ENCODE measurements at regions not wholly inside any gene's neighbourhood (a gene's known extent, or its start where the extent isn't known, plus 50 kb on each side); places are given as distances from the start of the nearest gene placed in this dataset.

DNA sequence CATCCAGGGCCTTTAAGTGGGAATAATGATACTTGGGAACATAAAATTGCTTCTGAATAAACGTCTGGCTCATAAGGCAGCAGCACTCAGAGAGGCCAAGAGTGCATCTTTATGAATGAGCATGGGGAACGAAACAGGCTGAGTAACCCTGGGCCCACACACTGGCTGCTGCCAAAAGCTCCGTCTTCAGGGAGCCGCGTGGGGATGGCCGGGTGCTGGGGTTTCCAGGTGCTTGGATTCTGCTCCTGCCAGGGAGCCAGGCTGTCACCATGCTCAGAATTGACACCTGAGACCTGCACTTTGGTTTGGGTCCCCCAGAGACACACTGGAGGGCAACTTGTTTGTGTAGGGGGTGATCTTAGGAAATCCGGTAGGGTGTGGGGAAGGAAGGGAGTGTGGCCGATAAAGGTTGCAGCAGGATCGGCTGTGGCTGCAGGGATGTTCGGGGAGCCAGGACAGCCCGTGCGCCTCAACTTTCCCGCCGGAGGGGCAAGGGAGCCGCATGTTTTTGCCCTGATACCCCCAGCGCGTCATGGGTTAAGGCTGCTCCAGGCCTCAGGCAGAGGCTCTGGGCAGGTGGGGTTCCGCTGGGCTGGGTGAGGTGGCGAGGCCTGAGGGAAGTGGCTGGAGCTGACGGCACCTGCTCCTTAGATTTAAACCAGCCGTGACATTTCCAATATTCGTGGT lies 101.8 kb downstream of the YTHDF1 start:
- TF ChIP-seq CTCF (IDR thresholded peaks at IDR 0.05) (no peak), EP300 (IDR thresholded peaks at IDR 0.05) (no peak), POLR2A (IDR thresholded peaks at IDR 0.05; ENCODE audit: low read depth) (no peak), POLR2AphosphoS5 (IDR thresholded peaks at IDR 0.05) (no peak)
- Histone ChIP-seq H3K27ac (replicated peaks in 1 of 4) (no peak overlapping the region), H3K4me1 (no peaks in the 10 kb centered on the region), H3K4me3 (no peak overlapping the region), H3K36me3 (no peaks in the 10 kb centered on the region), H3K27me3 (peaks cover 0 to 63% (median 5%) of the 10 kb centered on the region in 4 donors), H3K9me3 (peaks cover 0 to 9% (median 2%) of the 10 kb centered on the region in 4 donors)
- 58% methylated on average over 18 of the region's 22 CpGs for WGBS
- no peak for DNase-seq (ENCODE audit: extremely low spot score)
- intact Hi-C loops (cut with DNase I), result no loop called here

DNA sequence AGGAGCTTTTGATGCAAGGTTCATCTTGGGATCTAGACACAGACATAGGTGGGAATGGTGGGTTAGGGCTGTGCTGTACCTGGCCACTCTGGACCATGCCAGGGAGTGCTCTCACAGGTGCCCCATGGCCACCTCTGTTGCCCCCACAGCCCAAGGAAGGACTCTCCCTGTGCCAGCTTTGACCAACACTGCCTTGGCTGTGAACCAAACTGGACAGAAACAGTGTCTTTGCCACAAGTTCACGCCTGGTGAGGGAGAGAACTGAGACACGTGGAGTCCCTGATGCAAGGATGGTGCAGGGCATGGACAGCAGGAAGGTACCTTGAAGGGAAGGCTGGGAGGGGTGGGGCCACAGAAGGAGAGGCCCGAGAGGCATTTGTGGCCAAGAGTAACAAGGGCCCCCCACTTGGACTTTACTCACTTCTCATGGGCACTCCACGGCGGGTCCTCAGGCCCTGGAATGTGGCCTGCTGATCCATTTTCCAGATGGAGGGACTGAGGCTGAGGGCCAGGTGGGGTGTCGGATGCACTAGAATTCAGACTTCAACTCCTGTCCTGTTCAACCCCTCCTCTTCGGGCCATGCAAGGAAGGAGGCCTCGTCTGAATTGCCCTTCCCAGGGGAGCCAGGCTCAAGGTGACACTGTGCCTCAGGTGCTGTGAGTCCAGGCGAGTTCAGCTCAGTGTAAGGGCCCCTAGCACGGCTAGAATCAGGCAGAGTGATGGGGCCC lies 103.3 kb downstream of the YTHDF1 start:
- Histone ChIP-seq H3K27me3 (peaks cover 0 to 48% (median 5%) of the 10 kb centered on the region in 4 donors), H3K36me3 (no peaks in the 10 kb centered on the region), H3K27ac (replicated peaks in 1 of 4) (no peak overlapping the region), H3K4me1 (no peaks in the 10 kb centered on the region), H3K4me3 (no peak overlapping the region), H3K9me3 (peaks cover 0 to 12% (median 2%) of the 10 kb centered on the region in 4 donors)
- 82% methylated on average over 6 of the region's 10 CpGs for WGBS
- no peak for DNase-seq (ENCODE audit: extremely low spot score)
- intact Hi-C loops (cut with DNase I), result no loop called here
- no peak for TF ChIP-seq POLR2AphosphoS5 (IDR thresholded peaks at IDR 0.05)
- TF ChIP-seq POLR2A (IDR thresholded peaks at IDR 0.05; ENCODE audit: low read depth), result no peak
- TF ChIP-seq EP300 (IDR thresholded peaks at IDR 0.05), result no peak
- no peak for TF ChIP-seq CTCF (IDR thresholded peaks at IDR 0.05)

GRCh38 chr20:63108247-63108646 lies 101.5 kb upstream of the BHLHE23 start:
- Histone ChIP-seq H3K9me3 (peaks cover 0 to 12% (median 2%) of the 10 kb centered on the region in 4 donors), H3K36me3 (no peaks in the 10 kb centered on the region), H3K27ac (replicated peaks in 1 of 4) (no peak overlapping the region), H3K4me1 (peaks cover 3 to 17% (median 15%) of the 10 kb centered on the region in 4 donors), H3K4me3 (no peak overlapping the region), H3K27me3 (peaks cover 0 to 10% (median 0%) of the 10 kb centered on the region in 4 donors)
- DNase-seq (ENCODE audit: extremely low spot score), result no peak
- TF ChIP-seq EP300 (IDR thresholded peaks at IDR 0.05) (no peak), POLR2AphosphoS5 (IDR thresholded peaks at IDR 0.05) (no peak), POLR2A (IDR thresholded peaks at IDR 0.05; ENCODE audit: low read depth) (no peak), CTCF (IDR thresholded peaks at IDR 0.05) (no peak)
- intact Hi-C loops (cut with DNase I), result no loop called here
- 84% methylated on average over 9 of the region's 9 CpGs for WGBS

GRCh38 chr20:63107449-63108200 lies 100.9 kb upstream of the BHLHE23 start:
- WGBS, result 60% methylated on average over 5 of the region's 8 CpGs
- H3K27me3 ChIP-seq, result peaks cover 0 to 4% (median 0%) of the 10 kb centered on the region in 4 donors
- no peak for DNase-seq (ENCODE audit: extremely low spot score)
- TF ChIP-seq CTCF (IDR thresholded peaks at IDR 0.05), result no peak
- TF ChIP-seq POLR2A (IDR thresholded peaks at IDR 0.05; ENCODE audit: low read depth), result no peak
- TF ChIP-seq POLR2AphosphoS5 (IDR thresholded peaks at IDR 0.05), result no peak
- TF ChIP-seq EP300 (IDR thresholded peaks at IDR 0.05), result no peak
- peaks cover 7 to 22% (median 21%) of the 10 kb centered on the region in 4 donors for H3K4me1 ChIP-seq
- intact Hi-C loops (cut with DNase I), result no loop called here
- H3K4me3 ChIP-seq, result no peak overlapping the region
- no peaks in the 10 kb centered on the region for H3K36me3 ChIP-seq
- H3K27ac ChIP-seq (replicated peaks in 1 of 4), result no peak overlapping the region
- H3K9me3 ChIP-seq, result peaks cover 0 to 12% (median 2%) of the 10 kb centered on the region in 4 donors
